ENCODE measurements at regions not wholly inside any gene's neighbourhood (a gene's known extent, or its start where the extent isn't known, plus 50 kb on each side); places are given as distances from the start of the nearest gene placed in this dataset.

- DNase-seq: no peak
These were observed 193.2 kb downstream of the GADD45G start for GRCh38 chr9:89797937-89798455.

- no peak for DNase-seq
These were observed 193.8 kb downstream of the GADD45G start for GRCh38 chr9:89798547-89799120.

DNA sequence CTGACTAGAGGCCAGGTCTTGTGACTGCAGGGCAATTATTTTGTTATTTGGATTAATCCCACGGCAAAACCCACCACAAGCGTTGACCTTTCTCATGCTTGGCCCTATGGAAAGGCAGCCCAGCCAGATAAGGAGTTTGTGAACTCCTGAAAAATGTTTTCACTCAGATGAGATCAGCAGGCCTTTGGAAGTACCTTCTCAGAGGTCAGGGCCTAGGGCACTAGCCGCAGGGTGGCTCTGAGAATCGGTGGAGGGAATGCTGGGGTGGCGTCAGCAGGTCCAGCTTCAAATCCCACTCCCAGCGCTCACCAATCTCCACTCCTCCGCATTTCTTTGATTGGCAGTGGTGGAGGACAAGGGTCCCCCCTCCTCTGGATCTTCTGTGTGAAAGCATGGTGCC lies 194.4 kb downstream of the GADD45G start:
- no peak for DNase-seq

- DNase-seq: no peak
These were observed 195.0 kb downstream of the GADD45G start for GRCh38 chr9:89799766-89800165.

- DNase-seq: no peak
These were observed 196.5 kb downstream of the GADD45G start for GRCh38 chr9:89801341-89801740.

DNA sequence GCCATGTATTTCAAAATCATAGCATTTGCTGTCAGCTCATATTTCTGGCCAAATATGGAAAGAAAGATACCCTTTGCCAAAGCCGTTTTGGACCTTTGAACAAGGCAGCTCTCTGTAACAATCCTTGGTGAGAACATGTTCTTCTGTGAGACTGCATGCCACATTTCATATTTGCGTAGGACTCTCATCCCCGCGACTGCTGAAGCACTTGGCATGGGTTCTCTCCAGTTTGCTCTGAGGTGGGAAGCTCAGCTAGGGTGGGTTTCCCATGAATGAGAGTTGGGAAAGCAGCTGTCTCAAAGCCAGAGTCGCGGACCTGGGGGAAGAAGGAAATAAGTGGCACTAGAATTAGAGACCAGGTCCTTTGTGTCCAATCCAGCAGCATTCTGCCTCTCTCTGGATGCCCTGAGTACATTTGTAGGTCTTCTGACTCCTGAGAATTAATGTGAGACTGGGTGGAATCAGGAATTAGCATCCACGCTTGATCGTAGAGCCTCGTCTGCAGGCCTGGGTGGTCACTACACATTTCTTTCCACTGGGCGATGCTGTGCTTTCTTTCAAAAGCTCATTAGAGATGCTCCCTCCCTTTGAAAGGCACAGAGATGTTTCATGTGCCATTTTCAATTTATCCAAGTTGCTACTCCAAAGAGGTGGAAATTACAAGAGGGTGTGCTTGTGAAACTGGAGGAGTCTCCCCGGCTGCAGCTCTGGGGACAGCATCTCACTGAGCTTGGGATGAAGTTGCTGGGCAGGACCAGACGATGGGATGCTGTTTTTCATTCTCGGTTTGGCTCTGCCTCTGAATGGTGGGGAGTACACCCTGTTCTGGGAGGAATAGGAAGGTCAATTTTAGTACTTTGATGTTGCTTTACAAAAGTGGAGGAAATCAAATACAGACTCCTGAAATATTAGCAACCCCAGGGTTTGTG lies 197.2 kb downstream of the GADD45G start:
- DNase-seq: no peak

GRCh38 chr9:89802781-89803355 lies 198.1 kb downstream of the GADD45G start:
- no peak for DNase-seq

DNA sequence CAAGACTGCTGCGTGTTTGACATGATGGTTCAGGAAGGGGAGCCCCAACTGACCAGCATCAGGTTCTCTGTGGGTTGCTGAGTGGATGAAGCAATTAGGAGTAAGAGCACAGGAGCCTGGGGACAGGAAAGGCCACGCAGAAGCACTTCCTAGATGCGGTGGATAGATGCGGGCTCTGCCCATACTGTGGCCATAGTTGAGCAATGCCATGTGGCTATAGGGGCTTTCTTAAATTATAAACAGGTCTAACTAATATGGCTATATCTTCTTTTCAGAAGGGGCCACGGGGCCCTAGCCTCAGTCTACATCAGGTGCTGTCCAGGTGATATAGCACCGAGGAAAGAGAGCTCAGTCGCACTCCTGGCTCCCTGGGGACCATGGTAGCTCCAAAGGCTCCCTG lies 198.6 kb downstream of the GADD45G start:
- DNase-seq: no peak

- DNase-seq: no peak
These were observed 200.1 kb downstream of the GADD45G start for GRCh38 chr9:89804766-89805531.

DNA sequence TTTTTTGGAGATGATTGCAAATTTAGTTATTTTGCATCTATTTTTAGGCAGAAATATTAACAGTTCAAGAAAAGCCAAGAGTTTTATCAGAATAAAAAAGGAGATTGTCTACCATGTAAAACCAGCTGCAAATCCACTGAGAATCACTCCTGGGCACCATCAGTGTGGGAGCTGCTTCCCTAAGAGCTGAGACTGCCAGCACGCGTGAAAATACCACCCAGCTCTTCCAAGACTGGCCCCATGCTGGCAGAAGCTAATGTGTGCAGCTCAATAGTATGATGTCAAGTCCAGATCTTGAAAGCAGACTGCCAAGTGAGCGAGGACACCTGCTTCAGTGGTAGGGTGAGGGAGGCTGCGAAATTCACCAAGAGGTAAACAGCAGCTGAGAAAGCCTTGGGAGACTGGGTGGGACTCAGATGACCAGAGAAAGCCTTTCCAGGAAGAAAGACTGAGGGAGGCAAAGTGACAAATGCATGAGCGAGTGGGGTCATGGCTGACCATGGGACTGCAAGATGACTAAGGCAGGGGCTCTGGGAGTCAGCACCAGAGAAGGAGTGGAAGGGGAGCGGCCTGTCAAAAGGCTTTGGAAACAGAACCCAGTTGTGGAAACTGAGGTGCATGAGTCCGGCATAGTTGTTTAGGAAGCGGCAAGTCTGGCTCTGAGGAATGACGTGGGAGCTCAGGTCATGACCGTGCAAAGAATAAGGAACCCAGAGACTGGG lies 200.9 kb downstream of the GADD45G start:
- DNase-seq: no peak

DNA sequence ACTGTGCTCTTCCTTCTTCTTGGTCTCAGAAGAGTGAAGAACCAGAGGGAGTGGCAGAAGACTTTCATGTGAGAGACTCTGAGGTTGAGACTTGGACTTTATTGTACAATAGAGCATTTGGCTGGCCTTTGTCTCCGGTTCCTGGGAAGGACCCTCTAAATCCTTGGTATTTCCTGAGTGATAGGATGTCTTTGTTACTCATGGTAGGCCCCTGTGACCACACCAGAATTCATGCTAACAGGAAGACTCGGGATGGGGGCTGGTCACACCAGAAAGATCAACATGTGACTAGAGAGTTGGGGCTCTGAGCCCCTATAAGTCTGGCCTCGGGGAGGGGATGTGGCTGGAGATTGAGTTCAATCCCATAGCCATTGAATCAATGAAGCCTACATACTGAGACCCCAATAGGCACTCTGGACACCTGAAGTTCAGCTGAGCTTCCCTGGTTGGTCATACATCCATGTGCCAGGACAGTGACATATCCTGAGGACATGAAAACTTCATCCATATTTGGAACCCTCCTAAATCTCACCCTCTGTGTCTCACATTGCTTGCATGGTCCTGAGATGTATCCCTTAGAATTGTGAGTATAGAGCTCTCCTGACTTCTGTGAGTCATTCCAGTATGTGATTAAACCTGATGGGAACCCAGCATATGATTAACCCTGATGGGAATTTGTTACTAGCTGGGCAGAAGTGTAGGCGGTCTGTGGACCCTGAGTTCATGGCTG lies 201.7 kb downstream of the GADD45G start:
- no peak for DNase-seq

- no peak for DNase-seq
These were observed 202.2 kb downstream of the GADD45G start for GRCh38 chr9:89807101-89807395.

- DNase-seq: no peak
These were observed 202.9 kb downstream of the GADD45G start for GRCh38 chr9:89807682-89808075.

- DNase-seq: no peak
These were observed 203.4 kb downstream of the GADD45G start for GRCh38 chr9:89808076-89808755.

DNA sequence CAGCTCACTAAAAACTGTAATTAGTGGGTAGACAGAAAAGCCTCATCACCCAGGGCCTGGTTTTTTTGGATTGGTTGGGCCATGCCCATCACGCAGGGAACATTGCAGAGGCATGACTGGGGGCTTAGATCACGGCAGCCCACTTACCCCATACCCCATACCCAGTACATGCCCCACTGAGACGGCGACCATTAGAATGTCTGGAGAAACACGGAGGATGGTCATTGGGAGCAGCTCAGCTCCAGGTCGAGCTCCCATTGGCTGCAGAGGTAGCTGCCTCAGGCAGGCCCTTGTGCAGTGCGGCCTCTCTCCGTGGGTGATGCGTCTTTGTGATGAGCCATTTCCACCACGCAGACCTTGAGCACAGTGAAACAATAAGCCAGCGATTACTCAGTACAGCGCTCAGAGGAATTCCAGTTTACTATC lies 204.0 kb downstream of the GADD45G start:
- DNase-seq: no peak

DNA sequence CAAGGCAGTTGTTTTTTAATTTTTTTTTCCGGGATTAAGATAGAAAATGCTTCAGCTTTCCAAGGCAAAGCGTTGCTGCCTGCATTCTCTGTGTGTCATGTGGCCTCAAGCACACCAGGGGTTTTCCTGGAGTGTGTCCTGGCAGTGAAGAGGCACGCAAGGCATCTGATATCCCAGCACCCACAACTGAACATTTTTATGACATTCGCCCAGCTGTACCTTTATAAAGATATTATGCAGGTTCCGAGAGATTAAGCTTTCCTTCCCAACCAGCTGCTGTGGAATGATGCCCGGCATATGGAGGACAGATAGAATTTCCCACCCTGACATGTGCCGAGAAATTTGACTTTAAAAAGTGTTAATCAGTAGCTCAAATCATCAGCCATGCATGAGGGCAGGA lies 205.6 kb downstream of the GADD45G start:
- DNase-seq: no peak

GRCh38 chr9:89811356-89811755 lies 206.5 kb downstream of the GADD45G start:
- no peak for DNase-seq

DNA sequence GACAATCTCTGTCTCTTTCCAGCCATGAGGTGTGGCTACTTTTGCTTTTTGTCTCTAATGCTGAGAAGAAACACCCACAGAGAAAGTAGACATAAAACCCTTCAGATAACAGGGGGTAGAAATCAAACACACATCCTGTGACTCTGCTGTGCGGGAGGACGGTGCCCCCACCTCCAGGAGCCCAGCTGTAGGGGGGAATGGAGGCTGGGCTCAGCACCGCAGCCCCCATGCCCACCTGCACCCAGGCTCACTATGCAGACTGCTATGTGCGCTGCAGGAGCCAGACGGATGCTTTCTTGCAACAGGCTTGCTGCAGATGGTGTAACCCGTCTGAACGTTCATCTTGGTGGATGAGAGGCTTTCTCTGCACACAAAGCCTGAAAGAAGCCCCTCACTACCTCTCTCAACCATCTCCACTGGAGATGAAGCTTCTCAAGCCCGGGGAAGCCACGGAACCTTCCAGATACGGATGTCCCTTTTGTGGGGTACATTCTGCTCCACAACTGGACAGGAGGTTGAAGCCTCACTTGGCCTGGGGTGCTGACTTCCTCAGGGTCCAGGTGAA lies 207.2 kb downstream of the GADD45G start:
- no peak for DNase-seq

DNA sequence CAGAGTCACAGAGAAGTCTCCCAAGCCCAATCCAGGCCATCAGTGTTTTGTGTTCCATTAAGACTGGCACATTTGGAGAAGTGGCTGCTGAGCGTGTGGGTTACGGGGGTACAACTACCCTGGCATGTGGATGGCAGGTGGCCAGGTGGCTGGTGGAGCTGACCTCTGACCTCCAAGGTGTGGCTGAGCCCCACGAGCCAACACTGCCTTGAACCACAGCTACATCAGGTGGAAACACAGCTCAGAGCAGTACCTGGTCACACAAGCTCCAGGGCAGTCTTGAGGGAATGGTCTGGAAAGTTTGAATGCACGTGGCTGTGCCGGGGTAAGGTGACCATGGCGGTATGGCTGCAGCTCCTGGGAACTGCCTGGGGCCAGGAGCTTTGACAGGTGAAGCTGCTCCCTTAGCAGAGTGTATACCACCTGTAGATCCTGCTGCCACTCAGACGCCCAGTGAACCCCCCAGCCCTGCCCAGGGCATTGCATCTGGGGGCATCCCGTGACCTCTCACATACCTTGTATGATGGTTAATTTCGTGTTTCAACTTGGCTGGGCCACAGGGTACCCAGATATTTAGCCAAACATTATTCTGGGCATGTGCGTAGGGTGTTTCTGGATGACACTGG lies 207.9 kb downstream of the GADD45G start:
- no peak for DNase-seq

DNA sequence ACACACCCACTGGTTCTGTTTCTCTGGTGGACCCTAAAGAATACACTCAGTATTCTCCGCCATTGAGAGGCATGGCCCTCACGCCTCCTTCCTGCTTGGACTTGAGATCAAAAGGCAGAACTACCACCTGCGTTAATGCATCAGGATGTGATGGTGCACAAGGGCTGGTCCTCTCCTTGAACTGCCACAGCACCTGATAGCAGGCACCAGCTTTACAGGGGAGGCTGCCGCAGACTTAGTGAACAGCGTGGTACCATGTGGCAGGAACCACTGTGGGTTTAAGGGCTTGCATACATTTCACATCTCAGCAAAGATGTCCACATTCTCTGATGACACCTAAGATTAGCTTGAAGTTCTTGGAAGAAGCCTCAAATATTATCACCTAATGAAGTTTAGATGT lies 208.7 kb downstream of the GADD45G start:
- no peak for DNase-seq

All from activated CD4-positive, alpha-beta T cell treated with anti-CD3 and anti-CD28 coated beads, Interleukin-2, amount 50 U/mL, for 48 hours (primary cell).